IMR-90 (cell line): ENCODE measurements at regions not wholly inside any gene's neighbourhood (a gene's known extent, or its start where the extent isn't known, plus 50 kb on each side); places are given as distances from the start of the nearest gene placed in this dataset.

Source experiments
- ATAC-seq: fragments of 200-7000 bp; cut with Tn5 transposase; 2 replicates; pipeline ENCODE4 v1.9.1; 2020; ENCODE audit warnings: low read depth, mild to moderate bottlenecking, moderate library complexity
- BruUV-seq: library from RNA; stranded (reverse); fragments of 400-500 nt; replicated peaks from 2 replicates; lab custom pipeline; 2021; lab: Mats Ljungman, UMichigan
- CTCF ChIA-PET: fragments of 300-600 bp; formaldehyde crosslinking; extraction: SDS; loops from one replicate; lab custom pipeline; 2021; ENCODE audit warnings: antibody characterized with exemption; lab: Yijun Ruan, JAX
- POLR2A ChIA-PET: fragments of 300-600 bp; sonication (Branson Sonifier 250); formaldehyde crosslinking; loops from one replicate; lab custom pipeline; 2022; ENCODE audit warnings: antibody characterized with exemption; ENCODE audit not compliant: unreplicated experiment; lab: Charles Lee
- DNase-seq: peaks from one replicate; pipeline ENCODE4 v3.0.0; 2013
- H2AFZ ChIP-seq: replicated peaks from 2 replicates; pipeline ENCODE3; 2013; ENCODE audit warnings: low read length, mild to moderate bottlenecking; ENCODE audit not compliant: poor library complexity
- H2AK5ac ChIP-seq: 2 replicates; pipeline ENCODE4 v1.6.1; 2013; ENCODE audit warnings: low read depth, low read length, inconsistent platforms
- H2AK9ac ChIP-seq: replicated peaks from 2 replicates; pipeline ENCODE3; 2013; ENCODE audit warnings: mild to moderate bottlenecking, low read depth, low read length, moderate library complexity; ENCODE audit not compliant: poor library complexity
- H2BK120ac ChIP-seq: 2 replicates; pipeline ENCODE4 v1.6.1; 2013; ENCODE audit warnings: low read depth, low read length, inconsistent platforms
- H2BK15ac ChIP-seq: 3 replicates; pipeline ENCODE4 v1.6.1; 2013; ENCODE audit warnings: low read depth, low read length, inconsistent platforms
- H2BK20ac ChIP-seq: 2 replicates; pipeline ENCODE4 v1.6.1; 2013; ENCODE audit warnings: low read depth, mild to moderate bottlenecking, inconsistent platforms, low read length, moderate library complexity
- H2BK5ac ChIP-seq: 2 replicates; pipeline ENCODE4 v1.6.1; 2013; ENCODE audit warnings: mild to moderate bottlenecking, low read depth, low read length, inconsistent platforms; ENCODE audit not compliant: poor library complexity, severe bottlenecking
- H3K14ac ChIP-seq: replicated peaks from 2 replicates; pipeline ENCODE4 v1.6.1; 2013; ENCODE audit warnings: low read depth, low read length, inconsistent platforms
- H3K18ac ChIP-seq: 2 replicates; pipeline ENCODE4 v1.6.1; 2013; ENCODE audit warnings: low read depth, low read length, control low read depth
- H3K23ac ChIP-seq: 2 replicates; pipeline ENCODE4 v1.6.1; 2013; ENCODE audit warnings: low read depth, low read length, inconsistent platforms
- H3K27ac ChIP-seq: 2 replicates; pipeline ENCODE4 v1.5.1; 2013; ENCODE audit warnings: mild to moderate bottlenecking, control low read depth, low read length; ENCODE audit not compliant: insufficient read depth
- H3K27me3 ChIP-seq: 2 replicates; pipeline ENCODE4 v1.6.1; 2013; ENCODE audit warnings: low read length; ENCODE audit not compliant: control insufficient read depth, insufficient read depth
- H3K36me3 ChIP-seq: 2 replicates; pipeline ENCODE4 v1.6.1; 2013; ENCODE audit warnings: low read length, mixed read lengths; ENCODE audit not compliant: control insufficient read depth, insufficient read depth
- H3K4ac ChIP-seq: 2 replicates; pipeline ENCODE4 v1.6.1; 2013; ENCODE audit warnings: low read depth, low read length, inconsistent platforms
- H3K4me1 ChIP-seq: 2 replicates; pipeline ENCODE4 v1.6.1; 2013; ENCODE audit warnings: low read length, mixed read lengths; ENCODE audit not compliant: control insufficient read depth, insufficient read depth
- H3K4me2 ChIP-seq: 2 replicates; pipeline ENCODE4 v1.6.1; 2013; ENCODE audit warnings: low read depth, mild to moderate bottlenecking, control low read depth, low read length, moderate library complexity
- H3K4me3 ChIP-seq: 2 replicates; pipeline ENCODE4 v1.5.1; 2013; ENCODE audit warnings: low read depth, mild to moderate bottlenecking, control low read depth, low read length, moderate library complexity; ENCODE audit not compliant: insufficient read depth
- H3K56ac ChIP-seq: 2 replicates; pipeline ENCODE4 v1.6.1; 2013; ENCODE audit warnings: low read length, inconsistent platforms; ENCODE audit not compliant: insufficient read depth; ENCODE audit errors: extremely low read depth
- H3K79me1 ChIP-seq, 2 experiments: 2 replicates each; pipeline ENCODE4 v1.6.1; 2013; ENCODE audit warnings: low read length in 2 of 2, inconsistent platforms in 1 of 2, low read depth in 1 of 2
- H3K9ac ChIP-seq: 2 replicates; pipeline ENCODE4 v1.6.1; 2013; ENCODE audit warnings: low read depth, low read length, control low read depth
- H3K9me1 ChIP-seq: 2 replicates; pipeline ENCODE4 v1.6.1; 2013; ENCODE audit warnings: low read length, inconsistent platforms; ENCODE audit not compliant: insufficient read depth
- H3K9me3 ChIP-seq: 2 replicates; pipeline ENCODE4 v1.6.1; 2013; ENCODE audit warnings: low read length; ENCODE audit not compliant: control insufficient read depth, insufficient read depth
- H4K20me1 ChIP-seq: 2 replicates; pipeline ENCODE4 v1.6.1; 2013; ENCODE audit warnings: low read length, inconsistent platforms; ENCODE audit not compliant: insufficient read depth
- H4K5ac ChIP-seq: 2 replicates; pipeline ENCODE4 v1.6.1; 2013; ENCODE audit warnings: mild to moderate bottlenecking, low read depth, low read length, control low read depth
- H4K8ac ChIP-seq, 2 experiments: 2 replicates each; pipeline ENCODE4 v1.6.1; 2013; ENCODE audit warnings: low read depth in 2 of 2, low read length in 2 of 2, control low read depth in 1 of 2, inconsistent platforms in 1 of 2
- H4K91ac ChIP-seq: 2 replicates; pipeline ENCODE4 v1.6.1; 2013; ENCODE audit warnings: low read depth, low read length, inconsistent platforms; ENCODE audit not compliant: insufficient read depth
- BHLHE40 ChIP-seq: fragments of 150-350 bp; IDR thresholded peaks from 2 replicates; pipeline ENCODE4 v1.6.1; 2016; ENCODE audit warnings: mild to moderate bottlenecking, low read depth, low read length
- CEBPB ChIP-seq: IDR thresholded peaks from 2 replicates; pipeline ENCODE4 v1.6.1; 2012; ENCODE audit warnings: low read depth, low read length, improper control_type of control experiment
- CHD1 ChIP-seq: IDR thresholded peaks from 2 replicates; pipeline ENCODE4 v1.6.1; 2012; ENCODE audit warnings: low read depth, low read length, improper control_type of control experiment
- CTCF ChIP-seq: conservative IDR thresholded peaks from 2 replicates; pipeline ENCODE4 v1.5.1; 2012; ENCODE audit warnings: mild to moderate bottlenecking, low read depth, low read length, improper control_type of control experiment
- ELK1 ChIP-seq: fragments of 150-350 bp; IDR thresholded peaks from 2 replicates; pipeline ENCODE4 v1.6.1; 2016; ENCODE audit warnings: low read depth, mild to moderate bottlenecking, low read length, moderate library complexity, borderline replicate concordance
- FOS ChIP-seq: fragments of 150-350 bp; IDR thresholded peaks from 2 replicates; pipeline ENCODE4 v1.6.1; 2016; ENCODE audit warnings: low read depth, low read length
- MAFK ChIP-seq: IDR thresholded peaks from 2 replicates; pipeline ENCODE4 v1.6.1; 2012; ENCODE audit warnings: low read depth, low read length, improper control_type of control experiment
- MAZ ChIP-seq: IDR thresholded peaks from 2 replicates; pipeline ENCODE4 v1.6.1; 2012; ENCODE audit warnings: low read depth, mild to moderate bottlenecking, low read length, improper control_type of control experiment, moderate library complexity, borderline replicate concordance
- MXI1 ChIP-seq: IDR thresholded peaks from 2 replicates; pipeline ENCODE4 v1.6.1; 2012; ENCODE audit warnings: low read depth, mild to moderate bottlenecking, low read length, moderate library complexity, borderline replicate concordance
- NFE2L2 ChIP-seq: fragments of 150-350 bp; IDR thresholded peaks from 2 replicates; pipeline ENCODE4 v1.6.1; 2016; ENCODE audit warnings: low read depth, mild to moderate bottlenecking, low read length
- POLR2A ChIP-seq: IDR thresholded peaks from 2 replicates; pipeline ENCODE4 v1.6.1; 2012; ENCODE audit warnings: mild to moderate bottlenecking, low read depth, low read length
- RAD21 ChIP-seq: IDR thresholded peaks from 2 replicates; pipeline ENCODE4 v1.6.1; 2012; ENCODE audit warnings: low read length, improper control_type of control experiment
- RCOR1 ChIP-seq: IDR thresholded peaks from 2 replicates; pipeline ENCODE4 v1.6.1; 2012; ENCODE audit warnings: mild to moderate bottlenecking, low read length, improper control_type of control experiment; ENCODE audit not compliant: insufficient replicate concordance
- RFX5 ChIP-seq: IDR thresholded peaks from 2 replicates; pipeline ENCODE4 v1.8.0; 2012; ENCODE audit warnings: low read depth, mild to moderate bottlenecking, low read length, moderate library complexity
- SMC3 ChIP-seq: fragments of 150-350 bp; IDR thresholded peaks from 2 replicates; pipeline ENCODE4 v1.6.1; 2016; ENCODE audit warnings: low read depth, mild to moderate bottlenecking, antibody characterized with exemption, low read length, moderate library complexity
- USF2 ChIP-seq: fragments of 150-350 bp; IDR thresholded peaks from 2 replicates; pipeline ENCODE4 v1.6.1; 2017; ENCODE audit warnings: mild to moderate bottlenecking, antibody characterized with exemption, low read length, low read depth
- WGBS, 2 experiments: methylation state at CpG; one replicate each; pipeline versions ENCODE4 v1.1.5 to v1.1.7; 2013; ENCODE audit warnings: missing lambda C conversion rate in 2 of 2; ENCODE audit not compliant: insufficient read length in 1 of 2; ENCODE audit errors: extremely low coverage in 2 of 2; 5-methylcytosine and 5-hydroxymethylcytosine counted together
- dilution Hi-C: fragments of 300-500 bp; cut with HindIII; formaldehyde crosslinking; loops from one replicate; pipeline ENCODE4 v1.14.3; 2018; ENCODE audit warnings: low sequenced_read_pairs; ENCODE audit not compliant: unreplicated experiment
- in situ Hi-C: fragments of 300-500 bp; cut with MboI; formaldehyde crosslinking; loops from 3 replicates; pipeline ENCODE4 v1.14.3; 2019; ENCODE audit warnings: low sequenced_read_pairs, inconsistent platforms, mixed read lengths
- intact Hi-C: fragments of 100-400 bp; cut with micrococcal nuclease; formaldehyde crosslinking; loops from 2 replicates; pipeline ENCODE4 v1.10.0; 2022

GRCh38 chr6:141526985-141527384 lies 605.7 kb upstream of the GJE1 start:
- in situ Hi-C loops: no loop called here
- Histone ChIP-seq H2BK20ac (no peak overlapping the region), H2AK5ac (no peak overlapping the region), H4K8ac (no peak overlapping the region), H3K36me3 (no peaks in the 10 kb centered on the region), H2BK15ac (no peak overlapping the region), H3K4me2 (no peak overlapping the region), H2BK5ac (no peak overlapping the region), H2AFZ (no peak overlapping the region), H4K91ac (no peak overlapping the region), H3K14ac (no peak overlapping the region), H2BK120ac (no peak overlapping the region), H3K18ac (no peak overlapping the region), H4K20me1 (no peaks in the 10 kb centered on the region), H3K9ac (no peak overlapping the region), H3K56ac (no peak overlapping the region), H3K4me3 (no peak overlapping the region), H3K27me3 (no peaks in the 10 kb centered on the region), H3K4ac (no peak overlapping the region), H3K4me1 (no peaks in the 10 kb centered on the region), H3K79me1 (no peaks in the 10 kb centered on the region), H3K9me3 (peaks cover 7% of the 10 kb centered on the region), H3K23ac (no peak overlapping the region), H4K5ac (no peak overlapping the region), H3K27ac (no peak overlapping the region), H2AK9ac (no peak overlapping the region), H3K9me1 (no peaks in the 10 kb centered on the region)
- ATAC-seq (no peak), DNase-seq (no peak)
- WGBS, 2 experiments: 86% methylated on average over 4 of the region's 6 CpGs; no CpG with 5 or more reads in 1 of the 2 experiments
- BruUV-seq: no TSS peak
- TF ChIP-seq SMC3: no peak
- TF ChIP-seq MAZ: no peak
- no peak for TF ChIP-seq POLR2A
- no peak for TF ChIP-seq NFE2L2
- TF ChIP-seq RFX5: no peak
- TF ChIP-seq MXI1: no peak
- TF ChIP-seq FOS: no peak
- no peak for TF ChIP-seq CEBPB
- no peak for TF ChIP-seq RCOR1
- no peak for TF ChIP-seq CHD1
- TF ChIP-seq ELK1: no peak
- TF ChIP-seq RAD21: no peak
- no peak for TF ChIP-seq MAFK
- no peak for TF ChIP-seq CTCF
- TF ChIP-seq BHLHE40: no peak
- TF ChIP-seq USF2: no peak
- dilution Hi-C loops: no loop called here
- ChIA-PET POLR2A (no interaction called here), CTCF (interaction anchor here (0.6 kb wide), 1 partner anchor 14 kb away, joined by 3 read pairs; no protein-coding TSS in a partner anchor)
- intact Hi-C loops: no loop called here
